Right forelimb (tissue), 1 donor: ENCODE measurements at regions not wholly inside any gene's neighbourhood (a gene's known extent, or its start where the extent isn't known, plus 50 kb on each side); places are given as distances from the start of the nearest gene placed in this dataset.
"Not testable (repeated sequence)": the region's sequence is repeated elsewhere in the genome, so short reads cannot be mapped to it uniquely, and the experiment has no call there.

Experiments
- DNase-seq: peaks from one replicate; pipeline ENCODE4 v3.0.0-alpha.2; 2018

DNA sequence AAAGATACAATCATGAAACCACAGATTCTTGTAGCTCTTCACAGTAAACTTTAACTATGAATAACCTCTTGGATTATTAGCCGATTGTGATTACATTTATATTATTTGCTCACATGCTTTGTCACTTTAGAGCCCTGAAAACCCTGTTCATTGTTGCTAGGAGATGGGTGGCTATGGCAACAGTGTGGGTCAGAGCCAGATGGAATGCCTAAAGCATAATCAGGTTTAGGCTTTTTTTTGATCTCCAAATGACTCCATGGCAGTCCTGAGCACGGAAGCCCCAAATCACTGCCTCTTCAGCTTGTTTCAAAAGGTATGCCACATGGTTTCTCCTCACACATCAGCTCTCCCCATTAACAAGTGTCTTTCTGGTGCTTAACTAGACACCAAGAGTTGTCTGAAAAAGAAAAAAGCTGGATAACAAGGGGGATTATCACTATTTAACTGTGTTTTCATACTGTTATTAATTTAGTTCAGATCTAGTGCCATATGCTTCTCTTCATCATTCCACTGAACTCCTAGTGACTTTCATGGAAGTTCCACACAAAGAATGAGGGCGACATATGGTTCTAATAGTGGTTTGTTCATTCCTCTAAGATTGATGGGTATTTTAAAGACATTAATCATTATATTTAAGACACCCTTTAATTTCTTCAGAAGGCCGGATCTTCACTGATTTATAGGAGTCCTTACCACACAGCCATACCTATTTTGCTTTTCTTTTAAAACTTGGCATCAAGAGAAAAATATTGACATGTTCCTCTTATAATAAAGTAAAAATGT lies 88.8 kb upstream of the PAM start:
- DNase-seq = no peak

DNA sequence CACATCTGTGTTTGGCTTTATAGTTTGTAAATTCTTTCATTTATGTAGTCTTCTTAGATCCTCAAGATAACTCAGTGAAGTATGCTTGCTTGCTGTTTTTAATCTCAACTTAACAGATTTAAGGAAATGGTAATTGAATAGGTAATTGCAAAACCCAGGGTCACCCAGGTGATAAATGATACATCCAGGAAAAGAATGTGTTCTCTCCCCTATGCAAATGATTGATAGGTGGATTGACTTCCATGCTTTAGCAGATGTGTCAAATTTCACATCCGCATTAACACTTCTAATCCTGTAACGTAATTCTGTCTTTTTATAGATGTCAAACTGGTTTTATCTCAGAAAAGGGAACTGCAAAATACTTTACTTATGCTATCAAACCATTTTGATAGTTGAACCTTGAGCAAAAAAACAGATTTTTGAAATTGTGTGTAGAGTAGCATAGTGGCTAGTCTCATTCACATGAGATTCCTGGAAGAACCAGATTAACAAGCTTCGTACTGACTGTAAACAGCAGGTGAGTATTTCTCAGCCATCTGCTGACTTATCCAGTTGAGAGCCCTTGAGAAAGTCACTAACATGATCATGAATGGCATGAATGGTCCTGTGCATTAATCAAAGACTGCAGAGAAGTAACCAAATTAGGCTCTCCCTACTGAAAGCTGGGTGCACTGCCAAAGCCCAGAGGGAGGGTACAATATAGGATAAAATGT lies 86.7 kb upstream of the PAM start:
- no peak for DNase-seq

DNA sequence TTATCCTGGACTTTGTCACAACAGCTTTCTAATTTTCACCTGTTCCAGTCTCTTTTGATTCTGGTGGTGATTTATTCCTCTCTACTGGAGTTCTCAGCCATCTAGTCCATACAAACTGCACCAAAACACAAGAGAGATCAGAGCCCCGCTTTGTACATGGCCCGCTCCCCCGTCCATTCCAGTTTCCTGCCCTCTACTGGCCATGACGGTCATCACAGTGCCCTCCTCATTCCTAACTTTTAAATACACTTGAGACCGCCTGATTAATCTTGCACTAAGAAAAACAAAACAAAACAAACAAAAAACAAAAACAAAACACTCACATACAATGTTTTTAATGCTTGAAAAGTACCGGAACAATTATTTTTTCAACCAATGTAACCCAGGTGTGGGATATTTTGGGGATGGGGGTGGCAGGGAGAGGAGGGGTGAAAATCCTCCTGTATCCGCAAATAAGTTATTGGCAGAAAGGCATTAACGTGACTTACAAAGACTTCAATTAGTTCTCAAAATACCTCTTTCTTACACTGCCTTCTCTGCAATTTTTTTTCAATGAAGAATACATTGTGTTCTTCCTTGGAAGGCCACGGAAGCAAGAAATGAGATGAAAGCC lies 84.8 kb upstream of the PAM start:
- DNase-seq = no peak

DNA sequence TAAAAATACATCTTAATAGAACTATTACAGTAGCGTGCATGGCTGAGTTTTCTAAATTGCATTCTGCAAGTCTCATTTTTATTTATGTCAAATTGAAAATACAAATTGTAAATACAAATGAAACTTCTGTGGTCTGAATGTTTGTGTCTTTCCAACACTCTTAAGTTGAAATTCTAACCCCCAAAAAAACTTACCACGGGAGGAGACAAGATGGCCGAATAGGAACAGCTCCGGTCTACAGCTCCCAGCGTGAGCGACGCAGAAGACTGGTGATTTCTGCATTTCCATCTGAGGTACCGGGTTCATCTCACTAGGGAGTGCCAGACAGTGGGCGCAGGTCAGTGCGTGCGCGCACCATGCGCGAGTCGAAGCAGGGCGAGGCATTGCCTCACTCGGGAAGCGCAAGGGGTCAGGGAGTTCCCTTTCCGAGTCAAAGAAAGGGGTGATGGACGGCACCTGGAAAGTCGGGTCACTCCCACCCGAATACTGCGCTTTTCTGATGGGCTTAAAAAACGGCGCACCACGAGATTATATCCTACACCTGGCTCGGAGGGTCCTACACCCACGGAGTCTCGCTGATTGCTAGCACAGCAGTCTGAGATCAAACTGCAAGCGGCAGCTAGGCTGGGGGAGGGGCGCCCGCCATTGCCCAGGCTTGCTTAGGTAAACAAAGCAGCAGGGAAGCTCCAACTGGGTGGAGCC lies 83.9 kb upstream of the PAM start:
- DNase-seq = not testable (repeated sequence)

DNA sequence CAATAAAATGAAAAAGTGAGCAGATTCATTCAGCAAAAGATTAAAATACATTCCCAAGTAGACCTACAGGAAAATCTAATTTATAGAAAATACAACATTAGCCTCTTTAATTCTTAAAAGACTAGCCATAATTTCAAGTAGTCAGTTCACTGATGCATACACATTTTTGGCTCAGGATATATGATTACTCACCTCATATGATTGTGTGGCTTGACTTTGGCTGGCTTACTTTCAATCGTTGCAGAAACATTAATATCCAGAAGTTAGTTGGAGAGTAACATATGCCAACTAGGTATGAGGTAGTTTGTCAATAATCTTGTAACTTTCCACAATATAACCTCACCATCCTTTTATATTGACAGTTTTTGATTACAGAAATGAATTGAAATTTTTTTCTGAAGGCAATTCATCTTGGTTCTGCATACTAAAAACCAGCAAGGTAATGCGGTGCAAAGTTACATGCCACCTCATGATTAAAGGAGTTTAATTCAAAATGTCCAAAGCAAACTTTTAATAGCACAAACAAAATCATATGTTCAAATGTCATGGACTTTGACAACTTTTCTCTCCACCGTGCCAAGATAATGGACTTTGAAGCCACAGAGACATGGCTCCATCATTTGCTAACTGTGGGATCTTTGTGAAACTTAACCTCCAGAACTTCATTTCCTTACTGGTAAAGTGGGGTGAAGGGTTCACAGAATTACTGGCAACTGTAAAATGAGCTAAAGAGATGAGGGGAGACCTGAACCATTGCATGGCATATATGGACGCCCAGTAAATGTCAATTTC lies 76.6 kb upstream of the PAM start:
- DNase-seq = no peak

DNA sequence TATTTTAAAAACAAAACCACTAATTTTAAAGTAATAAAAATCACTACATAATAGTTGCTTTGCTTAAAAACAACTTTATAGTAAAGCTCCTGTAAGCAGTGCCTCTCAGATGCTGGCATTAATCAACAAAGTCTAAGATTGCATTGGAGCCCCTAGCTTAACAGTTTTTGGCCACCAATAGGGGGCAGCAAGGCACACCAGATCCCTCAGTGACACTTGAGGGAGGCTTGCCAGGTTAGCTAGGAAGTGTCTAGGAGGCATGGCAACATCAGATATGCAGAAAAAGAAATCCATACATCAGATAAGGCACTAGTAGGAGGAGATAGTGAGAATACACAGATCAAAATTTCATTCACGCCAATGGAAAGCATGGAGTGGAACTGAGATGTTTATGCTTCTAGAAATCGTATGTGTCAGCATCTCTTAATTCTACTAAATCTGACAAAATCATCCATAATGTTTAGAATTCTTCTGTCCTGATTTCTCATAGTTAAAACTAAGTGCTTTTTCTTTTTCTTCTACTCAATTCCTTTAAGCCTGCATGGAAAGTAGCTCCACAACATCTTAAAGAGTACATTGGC lies 73.6 kb upstream of the PAM start:
- peak; percentile 53 for DNase-seq

DNA sequence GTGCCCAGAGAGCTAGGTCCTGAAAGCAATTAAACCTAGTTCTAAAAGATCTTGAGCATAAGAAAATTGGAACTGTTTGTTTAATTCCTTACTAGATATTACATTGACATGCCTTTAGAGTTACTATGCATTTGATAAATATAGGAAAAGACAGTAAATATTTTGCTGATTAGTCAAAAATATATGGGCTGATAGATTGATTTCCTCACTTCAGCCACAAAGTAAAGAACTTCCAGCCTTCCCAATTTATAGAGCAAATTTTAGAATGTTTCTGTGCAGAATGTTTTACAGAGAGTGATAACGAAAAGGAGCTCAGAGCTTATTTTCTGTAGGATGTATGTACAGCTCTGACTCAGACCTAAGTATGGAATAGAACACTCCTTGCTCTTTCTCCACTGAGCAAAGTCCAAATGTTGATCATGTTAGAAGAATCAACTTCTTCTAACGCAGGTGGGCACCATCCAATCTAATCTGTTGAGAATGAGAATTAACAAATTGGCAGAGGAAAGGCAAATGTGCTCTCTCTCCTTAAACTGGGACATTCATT lies 72.9 kb upstream of the PAM start:
- DNase-seq = no peak

DNA sequence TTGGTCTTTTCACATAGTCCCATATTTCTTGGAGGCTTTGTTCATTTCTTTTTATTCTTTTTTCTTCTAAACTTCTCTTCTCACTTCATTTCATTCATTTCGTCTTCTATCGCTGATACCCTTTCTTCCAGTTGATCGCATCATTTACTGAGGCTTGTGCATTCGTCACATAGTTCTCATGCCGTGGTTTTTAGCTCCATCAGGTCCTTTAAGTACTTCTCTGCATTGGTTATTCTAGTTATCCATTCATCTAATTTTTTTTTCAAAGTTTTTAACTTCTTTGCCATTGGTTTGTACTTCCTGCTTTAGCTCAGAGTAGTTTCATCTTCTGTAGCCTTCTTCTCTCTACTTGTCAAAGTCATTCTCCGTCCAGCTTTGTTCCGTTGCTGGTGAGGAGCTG lies 67.0 kb upstream of the PAM start:
- DNase-seq = not testable (repeated sequence)

DNA sequence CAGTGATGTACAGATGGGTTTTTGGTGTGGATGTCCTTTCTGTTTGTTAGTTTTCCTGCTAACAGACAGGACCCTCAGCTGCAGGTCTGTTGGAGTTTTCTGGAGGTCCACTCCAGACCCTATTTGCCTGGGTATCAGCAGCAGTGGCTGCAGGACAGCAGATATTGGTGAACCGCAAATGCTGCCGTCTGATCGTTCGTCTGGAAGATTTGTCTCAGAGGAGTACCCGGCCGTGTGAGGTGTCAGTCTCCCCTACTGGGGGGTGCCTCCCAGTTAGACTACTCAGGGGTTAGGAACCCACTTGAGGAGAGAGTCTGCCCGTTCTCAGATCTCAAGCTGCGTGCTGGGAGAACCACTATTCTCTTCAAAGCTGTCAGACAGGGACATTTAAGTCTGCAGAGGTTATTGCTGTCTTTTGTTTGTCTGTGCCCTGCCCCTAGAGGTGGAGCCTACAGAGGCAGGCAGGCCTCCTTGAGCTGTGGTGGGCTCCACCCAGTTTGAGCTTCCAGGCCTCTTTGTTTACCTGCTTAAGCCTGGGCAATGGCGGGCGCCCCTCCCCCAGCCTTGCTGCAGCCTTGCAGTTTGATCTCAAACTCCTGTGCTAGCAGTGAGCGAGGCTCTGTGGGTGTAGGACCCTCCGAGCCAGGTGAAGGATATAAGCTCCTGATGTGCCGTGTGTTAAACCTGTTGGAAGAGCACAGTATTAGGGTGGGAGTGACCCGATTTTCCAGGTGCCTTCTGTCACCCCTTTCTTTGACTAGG lies 66.3 kb upstream of the PAM start:
- not testable (repeated sequence) for DNase-seq

DNA sequence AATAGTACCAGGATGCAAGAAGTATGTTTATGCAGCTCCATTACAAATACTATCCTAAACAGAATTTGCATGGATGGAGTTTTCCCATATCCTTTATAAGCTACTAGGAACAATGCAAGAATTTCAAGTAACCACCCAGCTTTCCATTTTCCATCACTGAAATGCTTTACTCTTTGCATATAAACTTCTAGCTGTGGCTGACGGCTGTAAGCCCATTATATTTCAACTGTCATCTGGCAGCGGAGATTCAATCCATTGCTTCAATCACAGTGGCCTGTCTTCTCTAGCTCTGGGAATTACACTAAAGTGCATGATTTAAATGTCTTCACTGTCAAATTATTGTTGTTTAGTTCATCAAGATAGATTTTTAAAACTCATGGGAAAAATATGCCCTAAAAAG lies 64.2 kb upstream of the PAM start:
- no peak for DNase-seq

DNA sequence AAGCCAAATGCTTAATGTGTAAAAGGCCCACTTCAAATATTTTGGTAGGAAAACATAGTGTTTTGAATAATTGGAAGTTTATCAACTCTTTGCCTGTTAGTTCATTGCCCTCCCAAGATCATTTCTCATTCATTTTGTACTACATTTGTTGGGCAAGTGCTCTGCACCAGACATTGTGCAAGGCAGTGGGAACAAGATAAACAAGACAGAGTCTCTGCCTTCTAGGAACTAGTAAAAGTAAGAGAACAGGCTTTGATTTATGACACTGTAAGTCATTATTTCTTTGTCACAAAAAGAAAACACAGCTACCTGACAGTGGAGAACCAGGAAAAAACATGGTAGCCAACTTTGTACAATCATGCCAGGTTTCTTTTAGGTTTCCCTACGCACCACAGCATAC lies 63.7 kb upstream of the PAM start:
- no peak for DNase-seq

DNA sequence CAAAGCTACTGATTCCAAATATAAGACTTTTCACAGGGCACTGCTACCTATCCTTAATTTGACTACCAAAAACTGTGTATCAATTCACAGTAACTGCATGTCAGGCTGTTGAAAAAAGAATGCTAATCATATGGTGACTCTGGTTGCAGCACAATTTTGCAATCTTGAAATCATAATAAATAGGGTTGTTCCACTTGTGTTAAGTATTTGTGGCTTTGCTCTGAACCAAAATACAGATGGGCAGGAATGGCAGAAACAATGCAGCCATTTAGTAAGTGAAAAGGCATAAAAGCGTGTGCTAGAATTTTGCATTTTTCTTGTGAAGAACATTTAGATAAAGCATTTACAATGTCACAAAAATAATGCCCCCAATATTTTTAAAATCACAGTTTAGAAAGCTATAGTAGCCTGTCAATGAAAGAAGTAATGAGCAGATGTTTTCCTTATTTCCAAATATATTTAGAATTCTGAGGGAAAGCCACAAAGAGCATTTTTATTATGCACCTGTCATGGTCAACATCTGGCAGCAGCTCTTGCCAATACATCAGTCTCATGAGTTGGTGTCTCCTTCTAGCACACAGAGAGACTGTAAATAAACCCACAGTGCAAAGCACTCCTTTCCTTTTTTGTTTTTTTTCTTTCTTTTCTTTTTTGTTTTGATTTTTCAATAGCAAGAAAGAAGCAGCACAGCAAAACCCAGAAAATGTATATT lies 54.8 kb upstream of the PAM start:
- DNase-seq = no peak

DNA sequence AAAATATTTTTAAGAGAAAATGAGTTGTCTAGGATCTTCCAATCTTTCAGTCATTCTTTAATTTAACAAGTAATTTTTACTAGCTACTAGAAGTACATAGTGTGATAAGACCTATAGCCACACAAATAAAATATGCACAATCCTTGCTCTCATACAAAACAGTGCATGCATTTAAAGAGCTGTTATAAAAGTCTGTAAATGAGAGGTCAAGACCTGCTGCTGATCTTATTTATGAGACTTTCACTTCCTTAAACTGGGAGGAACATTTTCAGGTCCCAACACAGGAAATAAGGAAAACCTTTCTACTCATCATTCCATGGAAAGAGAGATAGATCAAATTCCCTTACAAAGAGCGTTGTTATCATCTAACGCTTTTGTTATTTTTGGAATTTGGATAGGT lies 54.2 kb upstream of the PAM start:
- DNase-seq = no peak

DNA sequence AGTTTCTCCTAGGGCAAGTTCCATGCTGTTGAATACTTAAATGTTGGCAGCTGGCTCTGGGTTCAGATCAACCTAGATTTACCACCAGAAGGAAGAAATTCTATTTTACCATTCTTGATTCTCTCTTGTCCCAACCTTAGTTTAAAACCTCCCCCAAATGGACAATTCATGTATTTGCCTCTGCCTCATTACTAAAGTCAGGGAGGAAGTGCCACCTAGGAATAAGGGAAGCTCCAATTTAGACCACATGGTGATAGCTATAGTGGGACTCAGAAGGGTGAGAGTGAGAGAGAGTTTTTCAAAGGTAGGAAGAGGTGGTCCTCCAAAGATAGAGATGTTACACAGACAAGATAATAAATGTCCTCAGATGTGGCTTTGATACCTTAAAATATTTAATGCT lies 53.4 kb upstream of the PAM start:
- DNase-seq = no peak
